IMR-90 (cell line): ENCODE measurements at regions not wholly inside any gene's neighbourhood (a gene's known extent, or its start where the extent isn't known, plus 50 kb on each side); places are given as distances from the start of the nearest gene placed in this dataset.

Source experiments
- ATAC-seq: fragments of 200-7000 bp; cut with Tn5 transposase; 2 replicates; pipeline ENCODE4 v1.9.1; 2020; ENCODE audit warnings: low read depth, mild to moderate bottlenecking, moderate library complexity
- BruUV-seq: library from RNA; stranded (reverse); fragments of 400-500 nt; replicated peaks from 2 replicates; lab custom pipeline; 2021; lab: Mats Ljungman, UMichigan
- CTCF ChIA-PET: fragments of 300-600 bp; formaldehyde crosslinking; extraction: SDS; loops from one replicate; lab custom pipeline; 2021; ENCODE audit warnings: antibody characterized with exemption; lab: Yijun Ruan, JAX
- POLR2A ChIA-PET: fragments of 300-600 bp; sonication (Branson Sonifier 250); formaldehyde crosslinking; loops from one replicate; lab custom pipeline; 2022; ENCODE audit warnings: antibody characterized with exemption; ENCODE audit not compliant: unreplicated experiment; lab: Charles Lee
- DNase-seq: peaks from one replicate; pipeline ENCODE4 v3.0.0; 2013
- H2AFZ ChIP-seq: replicated peaks from 2 replicates; pipeline ENCODE3; 2013; ENCODE audit warnings: low read length, mild to moderate bottlenecking; ENCODE audit not compliant: poor library complexity
- H2AK5ac ChIP-seq: 2 replicates; pipeline ENCODE4 v1.6.1; 2013; ENCODE audit warnings: low read depth, low read length, inconsistent platforms
- H2AK9ac ChIP-seq: replicated peaks from 2 replicates; pipeline ENCODE3; 2013; ENCODE audit warnings: mild to moderate bottlenecking, low read depth, low read length, moderate library complexity; ENCODE audit not compliant: poor library complexity
- H2BK120ac ChIP-seq: 2 replicates; pipeline ENCODE4 v1.6.1; 2013; ENCODE audit warnings: low read depth, low read length, inconsistent platforms
- H2BK15ac ChIP-seq: 3 replicates; pipeline ENCODE4 v1.6.1; 2013; ENCODE audit warnings: low read depth, low read length, inconsistent platforms
- H2BK20ac ChIP-seq: 2 replicates; pipeline ENCODE4 v1.6.1; 2013; ENCODE audit warnings: low read depth, mild to moderate bottlenecking, inconsistent platforms, low read length, moderate library complexity
- H2BK5ac ChIP-seq: 2 replicates; pipeline ENCODE4 v1.6.1; 2013; ENCODE audit warnings: mild to moderate bottlenecking, low read depth, low read length, inconsistent platforms; ENCODE audit not compliant: poor library complexity, severe bottlenecking
- H3K14ac ChIP-seq: replicated peaks from 2 replicates; pipeline ENCODE4 v1.6.1; 2013; ENCODE audit warnings: low read depth, low read length, inconsistent platforms
- H3K18ac ChIP-seq: 2 replicates; pipeline ENCODE4 v1.6.1; 2013; ENCODE audit warnings: low read depth, low read length, control low read depth
- H3K23ac ChIP-seq: 2 replicates; pipeline ENCODE4 v1.6.1; 2013; ENCODE audit warnings: low read depth, low read length, inconsistent platforms
- H3K27ac ChIP-seq: 2 replicates; pipeline ENCODE4 v1.5.1; 2013; ENCODE audit warnings: mild to moderate bottlenecking, control low read depth, low read length; ENCODE audit not compliant: insufficient read depth
- H3K27me3 ChIP-seq: 2 replicates; pipeline ENCODE4 v1.6.1; 2013; ENCODE audit warnings: low read length; ENCODE audit not compliant: control insufficient read depth, insufficient read depth
- H3K36me3 ChIP-seq: 2 replicates; pipeline ENCODE4 v1.6.1; 2013; ENCODE audit warnings: low read length, mixed read lengths; ENCODE audit not compliant: control insufficient read depth, insufficient read depth
- H3K4ac ChIP-seq: 2 replicates; pipeline ENCODE4 v1.6.1; 2013; ENCODE audit warnings: low read depth, low read length, inconsistent platforms
- H3K4me1 ChIP-seq: 2 replicates; pipeline ENCODE4 v1.6.1; 2013; ENCODE audit warnings: low read length, mixed read lengths; ENCODE audit not compliant: control insufficient read depth, insufficient read depth
- H3K4me2 ChIP-seq: 2 replicates; pipeline ENCODE4 v1.6.1; 2013; ENCODE audit warnings: low read depth, mild to moderate bottlenecking, control low read depth, low read length, moderate library complexity
- H3K4me3 ChIP-seq: 2 replicates; pipeline ENCODE4 v1.5.1; 2013; ENCODE audit warnings: low read depth, mild to moderate bottlenecking, control low read depth, low read length, moderate library complexity; ENCODE audit not compliant: insufficient read depth
- H3K56ac ChIP-seq: 2 replicates; pipeline ENCODE4 v1.6.1; 2013; ENCODE audit warnings: low read length, inconsistent platforms; ENCODE audit not compliant: insufficient read depth; ENCODE audit errors: extremely low read depth
- H3K79me1 ChIP-seq, 2 experiments: 2 replicates each; pipeline ENCODE4 v1.6.1; 2013; ENCODE audit warnings: low read length in 2 of 2, inconsistent platforms in 1 of 2, low read depth in 1 of 2
- H3K9ac ChIP-seq: 2 replicates; pipeline ENCODE4 v1.6.1; 2013; ENCODE audit warnings: low read depth, low read length, control low read depth
- H3K9me1 ChIP-seq: 2 replicates; pipeline ENCODE4 v1.6.1; 2013; ENCODE audit warnings: low read length, inconsistent platforms; ENCODE audit not compliant: insufficient read depth
- H3K9me3 ChIP-seq: 2 replicates; pipeline ENCODE4 v1.6.1; 2013; ENCODE audit warnings: low read length; ENCODE audit not compliant: control insufficient read depth, insufficient read depth
- H4K20me1 ChIP-seq: 2 replicates; pipeline ENCODE4 v1.6.1; 2013; ENCODE audit warnings: low read length, inconsistent platforms; ENCODE audit not compliant: insufficient read depth
- H4K5ac ChIP-seq: 2 replicates; pipeline ENCODE4 v1.6.1; 2013; ENCODE audit warnings: mild to moderate bottlenecking, low read depth, low read length, control low read depth
- H4K8ac ChIP-seq, 2 experiments: 2 replicates each; pipeline ENCODE4 v1.6.1; 2013; ENCODE audit warnings: low read depth in 2 of 2, low read length in 2 of 2, control low read depth in 1 of 2, inconsistent platforms in 1 of 2
- H4K91ac ChIP-seq: 2 replicates; pipeline ENCODE4 v1.6.1; 2013; ENCODE audit warnings: low read depth, low read length, inconsistent platforms; ENCODE audit not compliant: insufficient read depth
- BHLHE40 ChIP-seq: fragments of 150-350 bp; IDR thresholded peaks from 2 replicates; pipeline ENCODE4 v1.6.1; 2016; ENCODE audit warnings: mild to moderate bottlenecking, low read depth, low read length
- CEBPB ChIP-seq: IDR thresholded peaks from 2 replicates; pipeline ENCODE4 v1.6.1; 2012; ENCODE audit warnings: low read depth, low read length, improper control_type of control experiment
- CHD1 ChIP-seq: IDR thresholded peaks from 2 replicates; pipeline ENCODE4 v1.6.1; 2012; ENCODE audit warnings: low read depth, low read length, improper control_type of control experiment
- CTCF ChIP-seq: conservative IDR thresholded peaks from 2 replicates; pipeline ENCODE4 v1.5.1; 2012; ENCODE audit warnings: mild to moderate bottlenecking, low read depth, low read length, improper control_type of control experiment
- MAFK ChIP-seq: IDR thresholded peaks from 2 replicates; pipeline ENCODE4 v1.6.1; 2012; ENCODE audit warnings: low read depth, low read length, improper control_type of control experiment
- MAZ ChIP-seq: IDR thresholded peaks from 2 replicates; pipeline ENCODE4 v1.6.1; 2012; ENCODE audit warnings: low read depth, mild to moderate bottlenecking, low read length, improper control_type of control experiment, moderate library complexity, borderline replicate concordance
- MXI1 ChIP-seq: IDR thresholded peaks from 2 replicates; pipeline ENCODE4 v1.6.1; 2012; ENCODE audit warnings: low read depth, mild to moderate bottlenecking, low read length, moderate library complexity, borderline replicate concordance
- NFE2L2 ChIP-seq: fragments of 150-350 bp; IDR thresholded peaks from 2 replicates; pipeline ENCODE4 v1.6.1; 2016; ENCODE audit warnings: low read depth, mild to moderate bottlenecking, low read length
- RAD21 ChIP-seq: IDR thresholded peaks from 2 replicates; pipeline ENCODE4 v1.6.1; 2012; ENCODE audit warnings: low read length, improper control_type of control experiment
- RCOR1 ChIP-seq: IDR thresholded peaks from 2 replicates; pipeline ENCODE4 v1.6.1; 2012; ENCODE audit warnings: mild to moderate bottlenecking, low read length, improper control_type of control experiment; ENCODE audit not compliant: insufficient replicate concordance
- RFX5 ChIP-seq: IDR thresholded peaks from 2 replicates; pipeline ENCODE4 v1.8.0; 2012; ENCODE audit warnings: low read depth, mild to moderate bottlenecking, low read length, moderate library complexity
- SMC3 ChIP-seq: fragments of 150-350 bp; IDR thresholded peaks from 2 replicates; pipeline ENCODE4 v1.6.1; 2016; ENCODE audit warnings: low read depth, mild to moderate bottlenecking, antibody characterized with exemption, low read length, moderate library complexity
- USF2 ChIP-seq: fragments of 150-350 bp; IDR thresholded peaks from 2 replicates; pipeline ENCODE4 v1.6.1; 2017; ENCODE audit warnings: mild to moderate bottlenecking, antibody characterized with exemption, low read length, low read depth
- WGBS, 2 experiments: methylation state at CpG; one replicate each; pipeline versions ENCODE4 v1.1.5 to v1.1.7; 2013; ENCODE audit warnings: missing lambda C conversion rate in 2 of 2; ENCODE audit not compliant: insufficient read length in 1 of 2; ENCODE audit errors: extremely low coverage in 2 of 2; 5-methylcytosine and 5-hydroxymethylcytosine counted together
- dilution Hi-C: fragments of 300-500 bp; cut with HindIII; formaldehyde crosslinking; loops from one replicate; pipeline ENCODE4 v1.14.3; 2018; ENCODE audit warnings: low sequenced_read_pairs; ENCODE audit not compliant: unreplicated experiment
- in situ Hi-C: fragments of 300-500 bp; cut with MboI; formaldehyde crosslinking; loops from 3 replicates; pipeline ENCODE4 v1.14.3; 2019; ENCODE audit warnings: low sequenced_read_pairs, inconsistent platforms, mixed read lengths
- intact Hi-C: fragments of 100-400 bp; cut with micrococcal nuclease; formaldehyde crosslinking; loops from 2 replicates; pipeline ENCODE4 v1.10.0; 2022

- H2BK120ac ChIP-seq, result no peak overlapping the region
- in situ Hi-C loops, result no loop called here
Observed at GRCh38 chr12:89844539-89844938, 135.9 kb upstream of the ATP2B1 start.

More at GRCh38 chr12:89844539-89844938, 135.9 kb upstream of the ATP2B1 start:
- no peaks in the 10 kb centered on the region for H3K36me3 ChIP-seq
- POLR2A ChIA-PET, result no interaction called here
- no peak overlapping the region for H4K8ac ChIP-seq
- no peak overlapping the region for H3K4me3 ChIP-seq
- no peak overlapping the region for H4K91ac ChIP-seq
- no peak overlapping the region for H3K9ac ChIP-seq
- H2BK20ac ChIP-seq, result no peak overlapping the region
- dilution Hi-C loops (no loop called here), intact Hi-C loops (no loop called here)
- no peak overlapping the region for H3K18ac ChIP-seq
- no peak overlapping the region for H3K56ac ChIP-seq
- no peak overlapping the region for H2AFZ ChIP-seq
- H2BK5ac ChIP-seq, result no peak overlapping the region
- H3K4me2 ChIP-seq, result no peak overlapping the region
- CTCF ChIA-PET, result interaction anchor here (0.6 to 1.1 kb wide), 2 partner anchors 11 to 13 kb away, joined by 4 to 5 read pairs; no protein-coding TSS in a partner anchor
- no peak for DNase-seq
- peaks cover 3% of the 10 kb centered on the region for H3K4me1 ChIP-seq
- H3K79me1 ChIP-seq, result no peaks in the 10 kb centered on the region
- no peaks in the 10 kb centered on the region for H3K9me3 ChIP-seq
- WGBS, 2 experiments, result no CpG with 5 or more reads among the region's 1 CpG
- no peak overlapping the region for H2BK15ac ChIP-seq
- H3K14ac ChIP-seq, result no peak overlapping the region
- no peak overlapping the region for H2AK9ac ChIP-seq
- peaks cover 3% of the 10 kb centered on the region; the same call in 1 of the 2 replicates for H3K9me1 ChIP-seq
- H3K4ac ChIP-seq, result no peak overlapping the region
- no peak overlapping the region for H2AK5ac ChIP-seq
- TF ChIP-seq CEBPB (no peak), CHD1 (no peak), USF2 (no peak), CTCF (no peak), MAZ (no peak), RFX5 (no peak), RCOR1 (no peak), MAFK (no peak), NFE2L2 (no peak), SMC3 (no peak), BHLHE40 (no peak), RAD21 (no peak), MXI1 (no peak)
- no peaks in the 10 kb centered on the region for H4K20me1 ChIP-seq
- H4K5ac ChIP-seq, result no peak overlapping the region
- H3K27ac ChIP-seq, result no peak overlapping the region
- no peak for ATAC-seq
- H3K23ac ChIP-seq, result no peak overlapping the region
- no peaks in the 10 kb centered on the region for H3K27me3 ChIP-seq
- BruUV-seq, result no TSS peak
